ENCODE measurements at regions not wholly inside any gene's neighbourhood (a gene's known extent, or its start where the extent isn't known, plus 50 kb on each side); places are given as distances from the start of the nearest gene placed in this dataset.

GRCh38 chr4:32778025-32778424, 2057.9 kb downstream of the PCDH7 start:
- FAIRE-seq = no peak

GRCh38 chr4:32778938-32779337, 2058.8 kb downstream of the PCDH7 start:
- no peak for FAIRE-seq

GRCh38 chr4:32789026-32789608, 2068.9 kb downstream of the PCDH7 start:
- no peak for FAIRE-seq

- no peak for FAIRE-seq
Observed at GRCh38 chr4:32790803-32791202, 2070.6 kb downstream of the PCDH7 start.

- FAIRE-seq = no peak
Observed at GRCh38 chr4:32798471-32799159, 2078.4 kb downstream of the PCDH7 start.

- no peak for FAIRE-seq
Observed at GRCh38 chr4:32824336-32824735, 2104.2 kb downstream of the PCDH7 start.

- no peak for FAIRE-seq
Observed at GRCh38 chr4:32826169-32826568, 2106.0 kb downstream of the PCDH7 start.

GRCh38 chr4:32830160-32830559, 2110.0 kb downstream of the PCDH7 start:
- no peak for FAIRE-seq

- FAIRE-seq = no peak
Observed at GRCh38 chr4:32831104-32831503, 2110.9 kb downstream of the PCDH7 start.

GRCh38 chr4:32840461-32841189, 2120.5 kb downstream of the PCDH7 start:
- no peak for FAIRE-seq

GRCh38 chr4:32841217-32841616, 2121.0 kb downstream of the PCDH7 start:
- no peak for FAIRE-seq

GRCh38 chr4:32847461-32847860, 2127.3 kb downstream of the PCDH7 start:
- FAIRE-seq = peak; percentile 15

- no peak for FAIRE-seq
Observed at GRCh38 chr4:32855622-32856021, 2135.5 kb downstream of the PCDH7 start.

GRCh38 chr4:32858361-32858760, 2138.2 kb downstream of the PCDH7 start:
- peak; percentile 43 for FAIRE-seq

- no peak for FAIRE-seq
Observed at GRCh38 chr4:32858971-32859370, 2138.8 kb downstream of the PCDH7 start.

GRCh38 chr4:32864713-32865351, 2144.7 kb downstream of the PCDH7 start:
- FAIRE-seq = no peak

- no peak for FAIRE-seq
Observed at GRCh38 chr4:32876546-32876945, 2156.4 kb downstream of the PCDH7 start.

GRCh38 chr4:32879913-32880312, 2159.7 kb downstream of the PCDH7 start:
- FAIRE-seq = no peak

GRCh38 chr4:32884198-32884597, 2164.0 kb downstream of the PCDH7 start:
- peak; percentile 65 for FAIRE-seq

GRCh38 chr4:32890398-32890797, 2170.2 kb downstream of the PCDH7 start:
- no peak for FAIRE-seq

- FAIRE-seq = no peak
Observed at GRCh38 chr4:32909053-32909452, 2188.9 kb downstream of the PCDH7 start.

- no peak for FAIRE-seq
Observed at GRCh38 chr4:32909736-32910135, 2189.6 kb downstream of the PCDH7 start.

GRCh38 chr4:32917586-32917985, 2197.4 kb downstream of the PCDH7 start:
- FAIRE-seq = no peak

Data from endometrium (tissue), 2 donors.